ENCODE measurements at regions not wholly inside any gene's neighbourhood (a gene's known extent, or its start where the extent isn't known, plus 50 kb on each side); places are given as distances from the start of the nearest gene placed in this dataset.
"Not testable (repeated sequence)": the region's sequence is repeated elsewhere in the genome, so short reads cannot be mapped to it uniquely, and the experiment has no call there.

DNA sequence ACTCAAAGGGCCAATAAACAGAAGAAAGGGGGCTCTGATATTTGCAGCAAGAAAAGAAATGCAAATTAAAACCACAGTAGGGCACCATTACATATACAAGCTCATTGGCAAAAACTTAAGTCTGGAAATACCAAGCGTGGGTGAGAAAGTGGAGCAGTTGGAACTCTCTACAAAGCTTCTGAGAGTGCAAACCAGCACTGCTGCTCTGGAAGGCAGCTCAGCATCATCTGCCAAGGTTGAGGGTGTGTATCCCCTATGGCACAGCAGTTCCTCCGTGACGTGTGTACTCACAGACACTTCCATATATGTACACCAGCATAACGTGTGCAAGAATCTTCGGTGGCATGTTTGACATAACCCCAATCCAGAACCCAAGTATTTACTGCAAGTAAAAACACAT, 271.0 kb upstream of the ATP10A start:
- Histone ChIP-seq H3K4me3 (no peak overlapping the region), H3K27me3 (ENCODE audit: low read depth) (no peaks in the 10 kb centered on the region; the same call in 1 of the 2 replicates), H3K9me3 (no peaks in the 10 kb centered on the region), H3K36me3 (replicated peaks) (no peaks in the 10 kb centered on the region), H3K4me1 (no peaks in the 10 kb centered on the region; the same call in 1 of the 2 replicates)
- no peak for DNase-seq (ENCODE audit: low spot score in 2 of 2)
- in situ Hi-C loops (cut with MboI; ENCODE audit: low sequenced_read_pairs), result no loop called here

DNA sequence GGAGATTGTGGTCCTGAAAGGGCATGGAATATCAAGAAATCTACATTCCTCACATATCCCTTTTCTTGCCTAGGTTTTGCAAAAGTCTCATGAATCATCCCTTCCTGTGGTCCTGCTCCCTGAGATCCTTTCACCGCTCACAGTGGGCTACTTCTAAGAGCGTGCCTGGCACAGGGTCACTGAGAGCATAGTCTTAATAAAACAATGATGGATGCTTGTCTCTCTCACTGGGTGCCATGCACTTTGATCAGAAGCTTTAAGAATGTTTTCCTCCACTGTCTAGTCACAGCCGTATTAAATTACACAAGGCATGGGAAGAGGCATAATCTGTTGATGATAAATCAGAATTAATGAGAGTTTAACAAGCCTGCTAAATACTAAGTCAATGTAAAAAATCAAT, 269.7 kb upstream of the ATP10A start:
- Histone ChIP-seq H3K4me1 (no peaks in the 10 kb centered on the region; the same call in 1 of the 2 replicates), H3K36me3 (replicated peaks) (no peaks in the 10 kb centered on the region), H3K4me3 (no peak overlapping the region), H3K9me3 (no peaks in the 10 kb centered on the region), H3K27me3 (ENCODE audit: low read depth) (no peaks in the 10 kb centered on the region; the same call in 1 of the 2 replicates)
- DNase-seq (ENCODE audit: low spot score in 2 of 2), result no peak
- in situ Hi-C loops (cut with MboI; ENCODE audit: low sequenced_read_pairs), result no loop called here

DNA sequence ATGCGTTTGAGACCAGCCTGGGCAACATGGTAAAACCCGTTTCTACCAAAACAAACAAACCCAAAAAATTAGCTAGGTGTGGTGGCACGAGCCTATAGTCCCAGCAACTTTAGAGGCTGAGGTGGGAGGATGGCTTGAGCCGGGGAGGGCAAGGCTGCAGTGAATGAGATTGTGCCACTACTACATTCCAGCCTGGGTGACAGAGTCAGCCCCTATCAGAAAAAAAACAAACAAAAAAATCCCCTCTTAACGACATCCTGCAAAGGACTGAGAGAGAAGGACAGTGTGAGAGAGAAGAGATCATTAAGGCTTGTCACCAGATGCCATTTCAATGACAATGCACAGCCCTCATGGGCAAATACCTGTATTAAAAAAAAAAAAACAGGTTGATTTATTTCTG, 266.7 kb upstream of the ATP10A start:
- DNase-seq (ENCODE audit: low spot score in 2 of 2), result no peak
- in situ Hi-C loops (cut with MboI; ENCODE audit: low sequenced_read_pairs), result no loop called here
- Histone ChIP-seq H3K4me1 (no peaks in the 10 kb centered on the region; the same call in 1 of the 2 replicates), H3K4me3 (no peak overlapping the region), H3K9me3 (no peaks in the 10 kb centered on the region), H3K27me3 (ENCODE audit: low read depth) (no peaks in the 10 kb centered on the region; the same call in 1 of the 2 replicates), H3K36me3 (replicated peaks) (no peaks in the 10 kb centered on the region)

DNA sequence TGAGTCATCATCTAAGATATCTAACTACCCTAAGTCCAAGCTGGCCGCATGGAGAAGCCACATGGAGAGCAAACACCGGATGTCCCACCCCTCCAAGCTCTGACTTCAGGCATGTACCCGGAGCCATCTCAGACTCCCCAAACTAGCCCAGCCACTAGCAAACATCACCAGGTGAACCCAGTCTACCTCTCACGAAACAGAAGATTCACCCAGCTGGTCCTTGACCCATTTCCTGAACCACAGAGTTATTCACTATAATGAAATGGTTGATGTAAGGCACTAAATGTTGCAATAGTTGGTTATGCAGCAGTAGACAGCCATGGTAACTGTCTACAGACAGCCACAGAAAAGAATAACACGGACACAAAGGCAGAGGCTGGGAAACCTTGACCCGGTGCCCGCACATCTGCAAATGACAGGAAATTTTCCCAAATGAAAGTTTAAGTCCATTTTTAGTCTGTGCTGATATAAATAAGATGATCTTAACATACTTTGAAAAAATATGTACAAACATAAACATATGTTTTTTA, 265.5 kb upstream of the ATP10A start:
- no peak overlapping the region for H3K4me3 ChIP-seq
- DNase-seq (ENCODE audit: low spot score in 2 of 2), result no peak

GRCh38 chr15:26126819-26127387, 263.8 kb upstream of the ATP10A start:
- H3K4me1 ChIP-seq, result no peaks in the 10 kb centered on the region; the same call in 1 of the 2 replicates
- no peaks in the 10 kb centered on the region for H3K27me3 ChIP-seq (ENCODE audit: low read depth)
- H3K36me3 ChIP-seq (replicated peaks), result no peaks in the 10 kb centered on the region
- no peak overlapping the region for H3K4me3 ChIP-seq
- in situ Hi-C loops (cut with MboI; ENCODE audit: low sequenced_read_pairs), result no loop called here
- DNase-seq (ENCODE audit: low spot score in 2 of 2), result no peak
- H3K9me3 ChIP-seq, result no peaks in the 10 kb centered on the region

More for the DNA sequence above, 265.5 kb upstream of the ATP10A start:
- Histone ChIP-seq H3K4me1 (no peaks in the 10 kb centered on the region; the same call in 1 of the 2 replicates), H3K36me3 (replicated peaks) (no peaks in the 10 kb centered on the region), H3K9me3 (no peaks in the 10 kb centered on the region), H3K27me3 (ENCODE audit: low read depth) (no peaks in the 10 kb centered on the region; the same call in 1 of the 2 replicates)
- in situ Hi-C loops (cut with MboI; ENCODE audit: low sequenced_read_pairs), result no loop called here

GRCh38 chr15:26126070-26126469, 262.9 kb upstream of the ATP10A start:
- in situ Hi-C loops (cut with MboI; ENCODE audit: low sequenced_read_pairs), result no loop called here
- no peaks in the 10 kb centered on the region for H3K27me3 ChIP-seq (ENCODE audit: low read depth)
- H3K9me3 ChIP-seq, result no peaks in the 10 kb centered on the region
- no peak overlapping the region for H3K4me3 ChIP-seq
- no peaks in the 10 kb centered on the region; the same call in 1 of the 2 replicates for H3K4me1 ChIP-seq
- H3K36me3 ChIP-seq (replicated peaks), result no peaks in the 10 kb centered on the region
- DNase-seq (ENCODE audit: low spot score in 2 of 2), result no peak

GRCh38 chr15:26125664-26126063, 262.5 kb upstream of the ATP10A start:
- no peak for DNase-seq (ENCODE audit: low spot score in 2 of 2)
- Histone ChIP-seq H3K4me1 (no peaks in the 10 kb centered on the region; the same call in 1 of the 2 replicates), H3K27me3 (ENCODE audit: low read depth) (no peaks in the 10 kb centered on the region), H3K9me3 (no peaks in the 10 kb centered on the region), H3K4me3 (no peak overlapping the region), H3K36me3 (replicated peaks) (no peaks in the 10 kb centered on the region)
- in situ Hi-C loops (cut with MboI; ENCODE audit: low sequenced_read_pairs), result no loop called here

GRCh38 chr15:26119322-26119721, 256.2 kb upstream of the ATP10A start:
- Histone ChIP-seq H3K9me3 (no peaks in the 10 kb centered on the region; the same call in 1 of the 2 replicates), H3K4me1 (no peaks in the 10 kb centered on the region), H3K4me3 (no peak overlapping the region), H3K36me3 (replicated peaks) (no peaks in the 10 kb centered on the region), H3K27me3 (ENCODE audit: low read depth) (no peaks in the 10 kb centered on the region)
- no peak for DNase-seq (ENCODE audit: low spot score in 2 of 2)
- in situ Hi-C loops (cut with MboI; ENCODE audit: low sequenced_read_pairs), result no loop called here

- DNase-seq (ENCODE audit: low spot score in 2 of 2), result no peak
- Histone ChIP-seq H3K4me3 (no peak overlapping the region), H3K9me3 (no peaks in the 10 kb centered on the region; the same call in 1 of the 2 replicates), H3K27me3 (ENCODE audit: low read depth) (no peaks in the 10 kb centered on the region), H3K36me3 (replicated peaks) (no peaks in the 10 kb centered on the region), H3K4me1 (no peaks in the 10 kb centered on the region)
- in situ Hi-C loops (cut with MboI; ENCODE audit: low sequenced_read_pairs), result no loop called here
These were observed 252.3 kb upstream of the ATP10A start for GRCh38 chr15:26115229-26115943.

DNA sequence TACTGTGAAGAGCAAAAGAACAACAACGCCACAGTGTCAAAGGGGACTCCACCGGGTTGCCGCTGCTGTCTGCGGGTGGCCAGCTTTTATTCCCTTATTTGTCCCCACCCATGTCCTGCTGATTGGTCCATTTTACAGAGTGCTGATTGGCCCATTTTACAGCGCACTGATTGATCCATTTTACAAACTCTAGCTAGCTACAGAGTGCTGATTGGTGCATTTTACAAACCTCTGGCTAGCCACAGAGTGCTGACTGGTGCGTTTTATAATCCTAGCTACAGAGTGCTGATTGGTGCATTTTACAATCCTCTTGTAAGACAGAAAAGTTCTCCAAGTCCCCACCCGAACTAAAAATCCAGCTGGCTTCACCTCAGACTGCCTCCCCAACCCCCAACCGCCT, 251.0 kb upstream of the ATP10A start:
- H3K4me3 ChIP-seq; H3K27me3 ChIP-seq (ENCODE audit: low read depth); DNase-seq (ENCODE audit: low spot score in 2 of 2); in situ Hi-C loops (cut with MboI; ENCODE audit: low sequenced_read_pairs); H3K4me1 ChIP-seq; H3K36me3 ChIP-seq (replicated peaks); H3K9me3 ChIP-seq: not testable (repeated sequence)

GRCh38 chr15:26113296-26113695, 250.2 kb upstream of the ATP10A start:
- DNase-seq (ENCODE audit: low spot score in 2 of 2), result no peak
- no peaks in the 10 kb centered on the region for H3K4me1 ChIP-seq
- no peaks in the 10 kb centered on the region; the same call in 1 of the 2 replicates for H3K9me3 ChIP-seq
- H3K27me3 ChIP-seq (ENCODE audit: low read depth), result no peaks in the 10 kb centered on the region
- in situ Hi-C loops (cut with MboI; ENCODE audit: low sequenced_read_pairs), result no loop called here
- H3K4me3 ChIP-seq, result no peak overlapping the region
- H3K36me3 ChIP-seq (replicated peaks), result no peaks in the 10 kb centered on the region

DNA sequence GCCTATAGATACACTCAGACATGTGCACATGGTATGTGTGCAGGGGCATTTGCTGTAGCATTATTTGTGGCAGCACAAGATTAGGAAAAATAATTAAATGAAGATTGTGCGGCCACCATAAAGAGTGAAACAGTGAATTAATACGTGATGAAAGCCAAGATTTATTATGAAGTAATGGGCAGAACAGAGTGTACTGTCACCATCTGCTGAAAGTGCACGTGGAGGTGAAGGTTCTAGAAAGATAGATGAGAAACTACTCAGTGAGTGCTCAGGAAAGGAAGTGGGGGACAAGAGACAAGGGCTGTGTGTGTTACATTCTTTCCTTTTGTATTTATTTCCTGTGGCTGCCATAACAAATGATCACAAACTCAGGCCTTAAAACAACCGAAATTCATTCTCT, 246.1 kb upstream of the ATP10A start:
- H3K27me3 ChIP-seq (ENCODE audit: low read depth), result no peaks in the 10 kb centered on the region
- no peaks in the 10 kb centered on the region for H3K9me3 ChIP-seq
- DNase-seq (ENCODE audit: low spot score in 2 of 2), result no peak
- H3K4me3 ChIP-seq, result no peak overlapping the region
- no peaks in the 10 kb centered on the region for H3K36me3 ChIP-seq (replicated peaks)
- no peaks in the 10 kb centered on the region for H3K4me1 ChIP-seq
- in situ Hi-C loops (cut with MboI; ENCODE audit: low sequenced_read_pairs), result no loop called here

- no peak for DNase-seq (ENCODE audit: low spot score in 2 of 2)
- no peaks in the 10 kb centered on the region for H3K27me3 ChIP-seq (ENCODE audit: low read depth)
- H3K9me3 ChIP-seq, result no peaks in the 10 kb centered on the region
- no peak overlapping the region for H3K4me3 ChIP-seq
- H3K36me3 ChIP-seq (replicated peaks), result no peaks in the 10 kb centered on the region
- in situ Hi-C loops (cut with MboI; ENCODE audit: low sequenced_read_pairs), result no loop called here
- H3K4me1 ChIP-seq, result no peaks in the 10 kb centered on the region
These were observed 243.4 kb upstream of the ATP10A start for GRCh38 chr15:26106556-26106955.

DNA sequence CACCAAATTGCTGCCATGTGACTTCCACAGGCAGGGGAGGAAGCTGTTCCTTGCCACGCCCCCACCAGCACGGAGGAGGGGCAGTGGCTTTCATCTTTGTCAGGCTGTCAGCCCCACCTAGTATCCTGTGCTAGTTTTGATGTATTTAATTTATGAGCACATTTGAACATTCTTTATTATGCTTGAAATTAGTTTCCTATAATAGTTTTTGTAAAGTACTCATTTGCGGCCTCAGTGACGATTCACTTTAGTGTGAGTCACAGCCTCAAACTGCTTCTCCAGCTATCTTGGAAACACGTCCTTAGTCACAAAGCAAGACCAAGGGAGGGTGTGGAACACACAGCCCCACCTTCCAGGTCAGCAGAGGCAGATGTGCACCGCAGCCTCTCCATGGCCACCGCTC, 239.9 kb upstream of the ATP10A start:
- H3K27me3 ChIP-seq (ENCODE audit: low read depth), result no peaks in the 10 kb centered on the region
- no peaks in the 10 kb centered on the region for H3K36me3 ChIP-seq (replicated peaks)
- no peaks in the 10 kb centered on the region for H3K4me1 ChIP-seq
- in situ Hi-C loops (cut with MboI; ENCODE audit: low sequenced_read_pairs), result no loop called here
- H3K4me3 ChIP-seq, result no peak overlapping the region
- no peak for DNase-seq (ENCODE audit: low spot score in 2 of 2)
- no peaks in the 10 kb centered on the region for H3K9me3 ChIP-seq

Measured in HAP-1 (cell line).